HG03108 (cell line): ENCODE measurements at regions not wholly inside any gene's neighbourhood (a gene's known extent, or its start where the extent isn't known, plus 50 kb on each side); places are given as distances from the start of the nearest gene placed in this dataset.

Experiments used
- ATAC-seq: cut with Tn5 transposase; IDR thresholded peaks from one replicate; pipeline ENCODE4 v1.9.1; 2021; ENCODE audit warnings: moderate library complexity; ENCODE audit not compliant: unreplicated experiment

DNA sequence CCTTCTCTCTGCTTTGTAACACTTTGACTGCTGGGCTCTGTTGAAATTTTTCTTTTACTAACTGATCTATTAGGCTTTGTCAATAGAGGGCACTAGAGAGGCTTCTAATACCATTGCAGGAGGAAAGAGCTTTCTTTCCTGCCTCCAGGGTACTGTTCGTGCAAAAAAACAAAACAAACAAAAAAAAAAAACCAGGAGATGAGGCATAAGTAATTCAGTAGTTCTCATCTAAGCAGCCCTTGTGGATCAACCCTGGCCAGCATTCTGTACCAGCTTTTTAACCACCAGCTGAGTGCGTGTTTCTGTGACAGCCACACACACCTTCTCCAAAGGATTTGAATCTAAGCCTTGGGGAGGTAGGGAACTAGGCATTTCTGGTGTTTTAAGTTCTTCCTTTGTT, 1707.6 kb upstream of the SLC10A2 start:
- no peak for ATAC-seq

DNA sequence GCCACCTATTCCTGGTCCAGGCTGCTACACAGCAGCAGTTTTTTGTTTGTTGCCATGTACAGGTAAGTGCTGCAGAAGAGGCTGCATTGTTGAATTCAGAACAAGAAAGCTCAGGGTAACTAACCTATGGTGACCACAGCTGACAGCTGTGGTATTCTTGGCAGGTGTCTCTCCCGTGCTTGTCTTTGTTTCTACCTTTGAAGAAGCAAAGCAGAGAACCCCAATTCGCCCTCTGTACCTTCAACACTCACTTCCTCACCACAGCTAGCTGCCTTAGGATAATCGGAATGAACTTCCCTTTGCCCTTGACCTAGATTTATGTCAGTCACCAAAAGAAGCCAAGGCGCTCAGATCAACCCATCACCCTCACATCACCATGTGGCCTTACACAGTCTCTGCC, 1703.3 kb upstream of the SLC10A2 start:
- ATAC-seq: no peak

DNA sequence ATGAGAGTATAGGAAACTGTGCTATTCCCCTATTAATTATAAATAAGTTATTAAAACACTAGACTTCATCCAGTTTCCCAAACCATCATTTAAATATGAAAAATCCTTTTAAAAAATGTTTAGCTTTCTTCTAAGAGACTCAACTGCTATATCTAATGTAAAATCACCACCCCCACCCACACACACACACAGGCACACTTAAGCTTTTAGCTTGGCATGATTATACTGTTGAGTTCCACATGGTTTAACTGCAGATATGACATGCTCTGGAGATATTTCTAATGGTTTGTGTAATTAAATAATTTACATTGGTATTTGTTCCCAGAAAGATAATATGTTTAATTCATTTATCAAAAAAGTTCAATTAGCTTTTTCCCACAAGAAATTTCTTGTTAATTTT, 1700.1 kb upstream of the SLC10A2 start:
- no peak for ATAC-seq

DNA sequence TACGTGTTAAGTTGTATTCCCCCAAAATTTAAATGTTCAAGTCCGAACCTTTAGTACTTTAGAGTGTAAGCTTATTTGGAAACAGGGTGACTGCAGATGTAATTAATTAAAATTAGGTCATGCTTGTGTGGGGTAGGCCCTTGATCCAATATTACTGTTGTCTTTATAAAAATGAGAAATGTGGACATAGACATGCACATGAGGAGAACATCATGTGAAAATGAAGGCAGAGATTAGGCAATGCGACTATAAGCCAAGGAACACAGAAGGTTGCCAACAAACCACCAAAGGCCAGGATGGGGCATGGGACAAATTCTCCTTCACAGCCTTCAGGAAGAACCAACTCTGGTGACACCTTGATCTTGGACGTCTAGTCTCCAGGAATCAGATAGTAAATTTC, 1698.4 kb upstream of the SLC10A2 start:
- no peak for ATAC-seq

DNA sequence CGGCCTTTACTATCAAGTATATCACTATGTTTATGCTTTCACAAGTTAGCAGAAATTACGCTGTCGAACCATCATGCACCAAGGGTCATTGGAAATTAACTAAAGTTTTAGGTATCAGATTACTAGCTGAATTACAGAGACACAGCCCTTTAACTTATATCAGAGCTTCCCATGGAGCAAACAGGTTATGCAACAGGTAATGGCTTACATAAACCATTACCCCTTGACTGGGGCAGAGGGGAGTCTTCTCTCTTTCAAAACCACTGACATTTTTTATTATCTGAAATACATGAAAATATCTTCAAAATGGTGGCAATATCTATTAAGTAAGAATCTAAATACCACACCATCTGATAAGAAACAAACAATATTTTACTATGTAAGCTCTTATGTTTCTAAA, 1692.9 kb upstream of the SLC10A2 start:
- no peak for ATAC-seq

DNA sequence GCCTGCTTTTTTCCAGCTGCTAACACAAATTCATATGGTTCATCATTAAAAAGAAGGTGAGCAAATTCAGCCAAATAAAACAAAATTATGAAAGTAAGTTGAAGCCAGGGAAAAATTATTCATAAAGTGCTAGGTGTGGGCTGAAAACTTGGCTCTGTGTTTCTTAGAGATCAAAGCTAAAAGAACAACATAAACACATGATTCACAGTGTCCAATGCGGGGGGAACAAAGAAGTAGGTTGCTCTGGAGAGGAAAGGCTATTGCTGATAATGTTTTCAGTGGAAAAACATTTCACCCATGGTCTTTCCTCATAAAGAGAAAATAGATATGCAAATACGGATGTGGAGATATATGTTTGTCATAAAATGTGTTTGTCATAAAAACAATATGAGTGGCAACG, 1691.5 kb upstream of the SLC10A2 start:
- ATAC-seq: no peak

DNA sequence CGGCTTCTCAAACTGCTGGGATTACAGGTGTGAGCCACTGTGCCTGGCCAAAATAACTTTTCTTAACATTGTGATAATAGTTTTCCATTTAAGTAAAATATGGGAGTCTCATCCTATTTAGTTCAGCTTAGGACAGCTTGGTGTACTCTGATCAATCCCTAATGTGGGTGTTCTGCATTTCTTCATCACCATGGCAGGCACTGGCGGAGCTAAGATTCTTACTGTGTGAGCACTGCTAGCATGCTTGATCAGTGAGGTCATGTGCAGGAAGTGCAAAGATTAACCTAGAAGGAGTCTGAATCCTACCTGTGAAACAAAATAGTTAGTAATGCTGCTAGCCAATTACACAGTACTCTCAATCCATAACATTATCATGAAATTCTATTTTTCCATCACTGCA, 1684.2 kb upstream of the SLC10A2 start:
- no peak for ATAC-seq

DNA sequence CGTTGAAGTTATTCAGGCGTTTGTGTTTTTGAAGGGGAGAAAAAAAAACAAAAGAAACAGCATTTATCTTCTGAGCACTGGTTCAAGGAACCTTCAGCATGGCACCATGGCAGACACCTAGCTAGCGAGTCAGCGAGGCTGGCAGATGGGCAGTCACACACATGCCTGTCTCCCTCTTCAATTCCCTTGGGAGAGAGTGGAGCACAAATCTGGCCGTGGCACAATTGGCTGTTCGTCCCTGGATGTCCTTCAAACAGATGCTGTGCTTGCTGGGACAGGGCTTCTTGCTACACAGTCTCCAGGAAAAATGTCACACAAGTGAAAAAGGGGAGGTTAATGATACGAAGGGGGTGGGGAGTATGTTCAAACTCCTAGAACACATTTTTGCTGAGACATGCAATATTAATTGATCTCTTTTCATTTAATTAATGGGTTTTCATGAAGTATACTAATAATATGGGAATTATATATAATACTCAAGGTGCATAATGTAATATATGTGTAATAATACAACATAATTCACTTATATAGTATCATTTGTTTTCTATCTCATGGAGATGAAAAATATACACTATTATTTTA, 1674.5 kb upstream of the SLC10A2 start:
- no peak for ATAC-seq

DNA sequence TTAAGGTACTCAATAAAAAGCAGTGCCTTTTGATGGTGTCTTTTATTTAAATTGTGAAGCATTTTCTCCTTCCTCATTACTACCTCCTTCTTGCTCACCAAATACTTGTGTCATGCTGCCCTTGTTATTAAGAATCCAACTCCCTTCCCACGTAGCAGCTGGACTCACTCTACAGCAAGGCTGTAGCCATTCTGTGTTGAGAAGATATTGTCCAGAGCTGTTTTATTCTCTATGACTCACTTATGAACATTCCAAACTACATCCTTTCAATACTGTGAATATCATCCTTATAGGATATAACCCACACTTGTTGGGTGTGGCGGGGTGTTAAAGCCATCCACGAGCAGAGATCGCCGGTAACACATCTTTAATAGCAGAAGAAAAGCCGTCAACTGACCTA, 1671.5 kb upstream of the SLC10A2 start:
- ATAC-seq: no peak

DNA sequence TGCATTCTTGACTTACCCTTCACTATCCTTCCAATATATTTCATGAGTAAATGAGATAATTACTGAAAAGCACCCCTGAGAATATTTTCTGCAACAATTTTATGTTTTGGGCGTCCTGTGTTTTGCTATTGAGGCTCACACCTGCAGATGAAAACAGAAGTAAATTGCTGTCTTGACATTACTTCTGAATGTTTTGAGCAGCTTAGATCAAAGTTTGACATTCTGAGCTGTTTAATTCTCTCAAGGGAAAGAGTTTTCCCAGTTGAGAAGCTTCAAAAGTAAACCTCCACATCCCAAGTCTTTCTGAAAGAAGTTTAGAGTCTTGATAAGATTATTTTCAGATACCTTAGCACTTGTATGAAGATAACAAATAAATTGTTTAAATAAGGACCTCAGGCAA, 1667.2 kb upstream of the SLC10A2 start:
- ATAC-seq: no peak

DNA sequence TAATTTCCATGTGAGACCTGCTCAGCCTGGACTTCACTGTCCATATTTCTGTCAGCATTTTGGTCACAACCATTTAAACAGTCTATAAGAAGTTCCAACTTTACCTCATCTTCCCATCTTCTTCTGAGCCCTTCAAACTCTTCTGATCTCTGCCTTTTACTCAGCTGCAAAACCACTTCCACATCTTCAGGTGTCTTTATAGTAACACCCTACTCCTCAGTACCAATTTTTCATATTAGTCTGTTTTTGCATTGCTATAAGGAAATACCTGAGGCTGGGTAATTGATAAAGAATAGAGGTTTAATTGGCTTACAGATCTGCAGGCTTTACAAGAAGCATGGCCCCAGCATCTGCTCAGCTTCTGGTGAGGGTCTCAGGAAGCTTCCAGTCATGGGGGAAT, 1648.9 kb upstream of the SLC10A2 start:
- no peak for ATAC-seq

DNA sequence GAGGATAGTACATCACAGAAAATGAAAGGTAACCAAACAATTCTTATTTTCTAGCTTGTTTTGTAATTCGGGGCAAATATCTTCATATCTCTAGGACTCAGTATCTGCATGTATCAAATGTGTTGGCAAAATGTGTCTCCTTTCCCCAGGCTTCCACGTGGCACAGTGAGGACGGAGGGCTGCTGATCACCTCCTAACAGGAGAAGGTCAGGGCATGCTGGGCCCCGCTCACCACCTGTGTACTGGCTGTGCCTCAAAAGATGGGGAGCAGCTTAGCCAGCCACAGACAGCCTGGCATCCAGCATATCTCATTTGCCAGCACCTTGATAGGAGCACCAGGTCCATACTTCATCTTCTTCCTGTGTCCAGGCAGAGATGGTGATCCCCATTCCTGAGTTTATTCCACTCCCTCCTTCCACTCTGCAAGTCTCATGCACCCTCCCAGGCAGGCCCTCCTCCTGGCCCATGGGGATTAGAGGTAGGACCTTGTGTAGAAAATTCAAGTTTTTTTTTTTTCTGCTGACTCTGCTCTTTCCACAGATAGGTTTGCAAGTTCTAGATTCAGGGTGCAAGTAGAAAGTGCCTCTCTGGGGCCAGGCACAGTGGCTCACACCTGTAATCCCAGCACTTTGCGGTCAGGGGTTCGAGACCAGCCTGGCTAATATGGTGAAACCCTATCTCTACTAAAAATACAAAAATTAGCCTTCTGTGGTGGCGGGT, 1639.0 kb upstream of the SLC10A2 start:
- no peak for ATAC-seq

DNA sequence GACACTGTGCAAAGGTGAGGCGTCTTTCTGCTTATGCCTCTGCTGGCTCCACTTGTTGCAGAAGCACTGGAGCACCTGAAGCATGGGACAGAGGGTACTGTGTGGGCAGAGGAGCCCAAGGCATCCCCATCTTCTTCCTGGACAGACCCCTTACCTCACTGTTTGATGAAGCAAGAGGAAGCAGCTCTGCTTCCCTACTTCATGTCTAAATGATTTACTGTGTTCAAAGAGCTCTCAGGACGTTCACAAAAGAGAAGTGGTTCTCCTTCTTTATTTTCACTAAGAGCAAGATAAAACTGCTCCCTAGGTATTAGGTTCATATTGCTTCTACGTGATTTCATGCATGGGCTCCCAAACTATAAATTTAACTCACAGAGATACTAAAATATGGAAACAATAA, 1635.4 kb upstream of the SLC10A2 start:
- no peak for ATAC-seq

DNA sequence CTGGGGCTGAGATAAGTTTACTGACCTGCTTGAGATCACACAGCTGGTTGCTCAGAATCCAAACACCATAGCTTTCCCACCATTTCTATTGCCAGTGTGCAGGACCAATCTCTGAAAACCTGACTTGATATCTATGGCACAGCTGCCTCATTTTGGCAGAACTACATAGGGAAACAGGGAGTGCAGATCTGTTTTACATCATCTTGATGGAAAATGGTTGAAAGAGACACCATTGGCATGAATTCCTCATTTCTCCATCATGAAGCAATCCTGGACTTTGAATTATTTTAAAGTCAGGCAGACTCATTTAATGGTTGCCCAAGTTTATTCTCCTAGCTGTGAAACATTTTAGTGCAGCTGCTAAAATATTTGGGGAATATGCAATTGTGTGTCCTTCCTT, 1628.2 kb upstream of the SLC10A2 start:
- no peak for ATAC-seq

DNA sequence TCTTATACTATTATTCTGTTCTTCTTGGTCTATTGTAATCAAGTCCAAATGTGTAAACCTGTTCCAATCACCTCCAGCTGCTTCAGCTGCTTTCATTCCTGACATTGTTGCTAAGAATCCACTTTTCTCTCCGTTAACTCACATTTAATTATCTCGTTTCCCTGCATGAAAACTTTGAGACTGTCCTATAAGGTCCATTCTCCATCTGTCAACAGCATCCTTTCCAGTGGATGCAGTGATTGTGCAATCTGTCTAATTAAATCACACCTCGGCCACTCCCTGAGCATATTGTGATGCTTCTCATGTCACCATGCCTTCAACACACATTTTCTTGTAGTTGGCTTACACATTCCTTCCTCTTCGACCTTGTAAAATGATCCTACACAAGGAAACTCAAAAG, 1626.9 kb upstream of the SLC10A2 start:
- ATAC-seq: no peak

DNA sequence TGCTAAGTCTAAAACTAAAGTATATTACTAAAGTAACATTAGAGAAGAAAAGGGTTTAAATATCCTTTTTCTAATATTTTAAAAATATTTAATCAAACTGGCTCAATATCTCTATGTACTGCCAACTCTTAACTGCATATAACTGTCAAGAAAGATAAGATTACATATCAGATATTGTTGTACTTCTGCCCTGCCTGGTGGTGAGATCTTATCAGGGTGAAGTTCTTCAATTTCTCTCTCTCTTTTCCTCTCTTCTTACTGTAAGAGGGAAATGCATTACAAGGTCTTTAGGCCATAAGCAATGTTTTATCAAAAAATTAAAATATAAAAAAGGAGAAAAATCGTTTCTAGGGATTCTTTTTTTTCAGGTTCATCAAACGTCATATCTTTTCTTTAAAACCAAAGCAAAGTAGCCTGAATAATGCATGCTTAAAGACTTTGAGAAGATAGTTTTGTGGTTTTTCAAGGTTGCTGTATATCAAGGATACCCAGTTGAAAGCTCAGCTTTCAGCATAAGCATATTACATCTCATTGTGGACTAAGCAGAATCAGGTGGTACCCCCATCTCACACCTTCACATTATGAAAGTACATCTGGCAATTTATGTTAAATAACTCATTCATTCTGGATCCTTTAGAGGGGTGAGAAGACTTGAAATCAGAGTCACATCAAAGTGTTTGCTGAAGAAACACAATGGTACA, 1625.7 kb upstream of the SLC10A2 start:
- ATAC-seq: no peak

DNA sequence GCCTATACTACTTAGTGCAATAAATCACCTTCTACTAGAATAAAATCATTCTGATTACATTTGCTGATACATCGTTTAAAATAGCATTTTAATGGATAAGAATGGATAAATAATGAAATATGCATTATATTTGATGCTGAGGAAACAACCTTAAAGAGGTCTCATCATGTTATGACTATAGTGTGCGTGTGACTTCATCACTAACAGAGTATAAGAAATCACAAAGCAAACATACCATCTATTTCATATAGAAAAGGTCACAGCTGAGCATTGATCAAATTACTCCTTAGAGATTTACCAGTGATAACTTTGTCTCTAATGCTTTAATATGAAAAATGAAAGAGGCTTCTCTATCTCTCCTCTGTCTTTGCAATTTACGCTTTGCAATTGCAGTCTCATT, 1620.3 kb upstream of the SLC10A2 start:
- no peak for ATAC-seq

DNA sequence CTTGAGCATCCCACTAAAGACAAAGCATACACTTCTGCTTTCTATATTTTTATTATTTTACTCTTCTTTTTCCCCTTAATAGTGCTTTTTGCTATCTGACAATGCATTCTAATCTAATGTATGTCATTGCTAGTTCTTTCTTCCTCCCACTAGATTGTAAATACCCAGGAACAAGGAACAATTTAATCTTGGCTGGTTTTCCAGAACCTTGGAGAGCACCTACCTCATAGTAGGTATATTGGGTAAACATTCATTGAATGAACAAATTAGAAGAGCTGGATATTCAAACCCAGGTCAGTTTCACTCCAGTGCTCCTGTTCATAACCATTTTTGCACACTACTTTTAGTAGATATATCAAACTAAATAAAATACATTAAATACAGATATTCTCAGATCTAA, 1617.6 kb upstream of the SLC10A2 start:
- ATAC-seq: no peak

DNA sequence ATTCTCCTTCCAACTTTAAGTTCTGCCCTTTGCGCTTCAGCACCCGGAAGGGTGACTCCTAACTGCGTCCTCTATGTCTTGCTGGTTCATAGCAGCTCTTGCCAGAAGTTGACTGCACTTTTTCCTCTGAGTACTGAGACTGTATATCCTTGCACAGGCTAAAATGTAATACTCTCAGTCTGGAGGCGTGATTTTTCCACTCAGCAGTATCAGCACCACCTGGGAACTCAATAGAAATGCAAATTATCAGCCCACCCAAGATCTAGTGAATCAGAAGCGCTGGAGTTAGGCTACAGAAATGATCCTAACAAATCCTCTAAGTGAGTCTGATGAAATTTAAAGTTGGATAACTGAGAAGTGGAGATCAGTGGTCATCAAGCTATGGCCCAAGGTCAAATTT, 1611.9 kb upstream of the SLC10A2 start:
- ATAC-seq: no peak

DNA sequence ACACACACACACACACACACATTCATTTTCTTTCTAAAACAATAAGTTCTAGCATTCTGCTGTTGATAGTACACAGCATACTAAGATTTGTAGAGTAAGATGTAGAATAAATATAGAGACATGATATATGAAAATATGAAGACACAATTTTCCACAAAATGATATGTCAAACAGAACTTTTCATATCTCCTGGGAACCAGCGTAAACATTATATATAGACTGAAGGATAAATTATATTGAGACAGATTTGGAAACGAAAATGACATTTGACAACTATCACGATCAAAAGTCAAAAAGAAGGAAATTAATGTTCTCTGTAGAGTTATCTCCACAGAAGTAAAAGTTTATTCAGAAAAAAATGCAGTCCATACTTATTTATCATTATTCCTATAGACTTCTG, 1605.7 kb upstream of the SLC10A2 start:
- no peak for ATAC-seq

DNA sequence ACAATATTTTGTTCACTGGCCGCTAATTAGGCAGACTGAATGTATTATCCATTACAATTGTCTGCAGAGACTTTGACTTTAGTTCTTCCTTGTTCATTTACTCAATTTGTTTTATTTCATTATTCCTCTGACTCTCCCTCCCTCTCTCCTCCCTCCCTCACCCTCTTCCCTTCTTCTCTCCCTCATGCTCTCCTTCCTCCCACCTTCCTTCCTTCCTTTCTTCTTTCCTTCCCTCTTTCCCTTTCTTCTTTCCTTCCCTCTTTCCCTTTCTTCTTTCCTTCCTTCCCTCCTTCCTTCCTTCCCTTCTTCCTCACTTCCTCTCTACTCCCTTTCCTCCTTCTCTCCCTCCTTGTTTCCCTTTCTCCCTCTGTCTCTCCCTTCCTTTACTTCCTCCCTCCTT, 1591.0 kb upstream of the SLC10A2 start:
- ATAC-seq: no peak

DNA sequence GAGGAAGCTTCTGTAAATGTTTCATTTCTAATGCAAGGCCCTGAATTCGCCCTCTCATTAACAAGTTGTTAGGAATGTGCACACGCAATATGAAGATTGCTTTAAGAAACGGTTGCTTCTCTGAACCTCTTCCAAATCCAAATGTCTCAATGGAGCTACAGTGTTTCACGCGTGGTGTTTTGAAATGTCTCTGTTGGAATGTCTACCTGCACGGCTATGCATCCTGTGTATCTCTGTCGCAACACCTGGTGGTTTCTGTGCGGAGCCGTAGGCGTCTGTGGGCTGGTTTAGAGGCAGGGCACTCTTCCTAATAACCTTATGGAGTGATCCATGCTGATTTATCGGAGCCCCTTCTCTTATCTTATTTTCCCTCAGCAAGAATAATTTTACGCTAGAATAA, 1584.2 kb upstream of the SLC10A2 start:
- no peak for ATAC-seq

DNA sequence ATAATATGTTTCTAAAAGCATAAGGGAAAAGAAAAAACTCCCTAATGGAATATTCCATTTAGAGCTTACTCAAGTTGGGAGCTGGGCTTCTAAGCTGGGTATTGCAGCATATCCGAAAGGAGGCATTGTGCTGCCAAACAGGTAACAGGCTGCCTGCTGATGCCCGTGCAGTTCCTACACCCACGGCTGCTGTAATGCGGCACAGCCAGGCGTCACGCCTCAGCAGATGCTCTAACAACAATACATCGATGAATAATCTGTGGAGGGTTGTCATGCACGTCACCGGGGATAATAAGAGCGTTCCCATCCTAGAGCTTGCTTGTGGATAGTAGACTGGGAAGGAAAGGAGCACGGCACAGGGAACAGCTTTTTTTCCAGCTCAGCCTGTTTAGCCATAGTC, 1582.1 kb upstream of the SLC10A2 start:
- ATAC-seq: no peak
